CD14-positive monocyte (primary cell): ENCODE measurements at regions not wholly inside any gene's neighbourhood (a gene's known extent, or its start where the extent isn't known, plus 50 kb on each side); places are given as distances from the start of the nearest gene placed in this dataset.

Experiments used
- DNase-seq, 3 donors: peaks; one replicate each; pipeline ENCODE4 v3.0.0-alpha.2; 2011 to 2022
- H2AFZ ChIP-seq: 2 replicates; pipeline ENCODE4 v1.6.0; 2012; ENCODE audit warnings: mild to moderate bottlenecking, low read depth, low read length, inconsistent platforms; ENCODE audit not compliant: insufficient read depth, poor library complexity, severe bottlenecking
- H3K27ac ChIP-seq, 2 donors: 1 replicate in 1 of 2; 2 replicates in 1 of 2; pipeline ENCODE4 v1.5.1; 2012 to 2013; ENCODE audit warnings: low read length in 2 of 2, control low read depth in 1 of 2, inconsistent platforms in 1 of 2, low read depth in 1 of 2, mild to moderate bottlenecking in 1 of 2
- H3K27me3 ChIP-seq, 2 donors: one replicate each; pipeline versions ENCODE4 v1.6.0 to v1.6.1; 2011 to 2013; ENCODE audit warnings: low read length in 2 of 2; ENCODE audit not compliant: control insufficient read depth in 2 of 2, insufficient read depth in 2 of 2
- H3K36me3 ChIP-seq, 2 donors: replicated peaks in 1 of 2; 1 replicate in 1 of 2; 2 replicates in 1 of 2; pipeline versions ENCODE4 v1.5.1 to v1.6.1; 2012 to 2013; ENCODE audit warnings: low read length in 2 of 2, control low read depth in 1 of 2, inconsistent platforms in 1 of 2, mild to moderate bottlenecking in 1 of 2; ENCODE audit not compliant: insufficient read depth in 2 of 2, control insufficient read depth in 1 of 2
- H3K4me1 ChIP-seq, 2 donors: 1 replicate in 1 of 2; 2 replicates in 1 of 2; pipeline versions ENCODE4 v1.5.1 to v1.6.1; 2012 to 2013; ENCODE audit warnings: low read length in 2 of 2, control low read depth in 1 of 2, inconsistent platforms in 1 of 2, mild to moderate bottlenecking in 1 of 2, moderate library complexity in 1 of 2; ENCODE audit not compliant: insufficient read depth in 2 of 2, control insufficient read depth in 1 of 2
- H3K4me2 ChIP-seq: replicated peaks from 2 replicates; pipeline ENCODE3; 2012; ENCODE audit warnings: low read length, moderate library complexity, mild to moderate bottlenecking; ENCODE audit not compliant: poor library complexity, severe bottlenecking; ENCODE audit errors: extremely low read depth
- H3K4me3 ChIP-seq, 3 experiments: fragments of 200-600 bp in 1 of 3; sonication (generic) in 1 of 3; replicated peaks in 1 of 3; 1 replicate in 2 of 3; 2 replicates in 1 of 3; pipeline ENCODE4 v1.5.1; 2011 to 2013; ENCODE audit warnings: low read length in 3 of 3, mild to moderate bottlenecking in 3 of 3, control low read depth in 2 of 3, low read depth in 2 of 3, inconsistent platforms in 1 of 3, moderate library complexity in 1 of 3
- H3K79me2 ChIP-seq: 2 replicates; pipeline ENCODE4 v1.6.0; 2012; ENCODE audit warnings: mild to moderate bottlenecking, control low read depth, inconsistent platforms, low read length, moderate library complexity; ENCODE audit not compliant: insufficient read depth
- H3K9ac ChIP-seq: 2 replicates; pipeline ENCODE4 v1.6.0; 2017; ENCODE audit warnings: low read length, mild to moderate bottlenecking; ENCODE audit not compliant: insufficient read depth, poor library complexity, severe bottlenecking
- H3K9me3 ChIP-seq, 2 donors: replicated peaks in 1 of 2; 1 replicate in 1 of 2; 2 replicates in 1 of 2; pipeline versions ENCODE4 v1.5.1 to v1.6.1; 2012 to 2013; ENCODE audit warnings: low read length in 2 of 2, control low read depth in 1 of 2; ENCODE audit not compliant: control insufficient read depth in 1 of 2, insufficient read depth in 1 of 2
- H4K20me1 ChIP-seq: 2 replicates; pipeline ENCODE4 v1.6.0; 2012; ENCODE audit warnings: mild to moderate bottlenecking, low read length, control low read depth, moderate library complexity; ENCODE audit not compliant: insufficient read depth
- H3K27ac Mint-ChIP-seq, 7 donors: one replicate each; pipeline ENCODE4 v1.8.0; 2020; ENCODE audit warnings: mild to moderate bottlenecking in 7 of 7, mixed read lengths in 7 of 7, moderate library complexity in 6 of 7, inconsistent platforms in 2 of 7
- H3K27me3 Mint-ChIP-seq, 3 donors: one replicate each; pipeline ENCODE4 v1.8.0; 2021 to 2022; ENCODE audit warnings: low read depth in 3 of 3, mild to moderate bottlenecking in 3 of 3, mixed read lengths in 3 of 3, moderate library complexity in 3 of 3, inconsistent platforms in 1 of 3
- H3K36me3 Mint-ChIP-seq, 2 donors: one replicate each; pipeline ENCODE4 v1.8.0; 2020; ENCODE audit warnings: mixed read lengths in 2 of 2, inconsistent platforms in 1 of 2, mild to moderate bottlenecking in 1 of 2
- H3K4me1 Mint-ChIP-seq: one replicate; pipeline ENCODE4 v1.8.0; 2020; ENCODE audit warnings: mild to moderate bottlenecking, mixed read lengths
- H3K4me3 Mint-ChIP-seq, 2 donors: one replicate each; pipeline ENCODE4 v1.8.0; 2020; ENCODE audit warnings: mild to moderate bottlenecking in 2 of 2, mixed read lengths in 2 of 2, moderate library complexity in 1 of 2
- H3K9me3 Mint-ChIP-seq, 7 donors: one replicate each; pipeline ENCODE4 v1.8.0; 2020 to 2022; ENCODE audit warnings: mixed read lengths in 7 of 7, mild to moderate bottlenecking in 6 of 7, moderate library complexity in 6 of 7, inconsistent platforms in 2 of 7
- CTCF ChIP-seq: fragments of 200-600 bp; IDR thresholded peaks from one replicate; pipeline ENCODE4 v1.8.0; 2022; ENCODE audit warnings: antibody characterized with exemption, mild to moderate bottlenecking
- WGBS: methylation state at CpG from one replicate; pipeline ENCODE4 v1.1.5; 2013; ENCODE audit warnings: missing lambda C conversion rate; ENCODE audit not compliant: insufficient coverage; 5-methylcytosine and 5-hydroxymethylcytosine counted together
- intact Hi-C, 2 donors: fragments of 100-400 bp; cut with micrococcal nuclease; formaldehyde crosslinking; loops; one replicate each; pipeline versions ENCODE4 v1.15.0 to v1.15.1; 2023

- H3K9ac ChIP-seq = no peak overlapping the region
- H3K4me1 ChIP-seq = no peaks in the 10 kb centered on the region
- no peak overlapping the region for H3K4me3 ChIP-seq
- 89% methylated on average over 15 of the region's 21 CpGs for WGBS
- no peaks in the 10 kb centered on the region for H3K79me2 ChIP-seq
- H3K27me3 Mint-ChIP-seq = peaks cover 0 to 5% (median 2%) of the 10 kb centered on the region in 3 donors
- H3K9me3 Mint-ChIP-seq = peaks cover 6 to 17% (median 11%) of the 10 kb centered on the region in 7 donors
- no peaks in the 10 kb centered on the region for H3K27me3 ChIP-seq
- H3K4me1 Mint-ChIP-seq = no peaks in the 10 kb centered on the region
- no peak for DNase-seq
- no peak overlapping the region for H3K27ac ChIP-seq
- H3K36me3 ChIP-seq = no peaks in the 10 kb centered on the region
- no peak overlapping the region for H3K27ac Mint-ChIP-seq
- no peak overlapping the region for H2AFZ ChIP-seq
- H3K4me2 ChIP-seq = no peak overlapping the region
- no peaks in the 10 kb centered on the region for H4K20me1 ChIP-seq
- TF ChIP-seq CTCF = no peak
- no peak overlapping the region for H3K4me3 Mint-ChIP-seq
- intact Hi-C loops = no loop called here
- H3K36me3 Mint-ChIP-seq = no peaks in the 10 kb centered on the region
- H3K9me3 ChIP-seq = peaks cover 0 to 22% of the 10 kb centered on the region in 2 donors
Observed at GRCh38 chr22:49330421-49331222, 497.1 kb downstream of the BRD1 start.

DNA sequence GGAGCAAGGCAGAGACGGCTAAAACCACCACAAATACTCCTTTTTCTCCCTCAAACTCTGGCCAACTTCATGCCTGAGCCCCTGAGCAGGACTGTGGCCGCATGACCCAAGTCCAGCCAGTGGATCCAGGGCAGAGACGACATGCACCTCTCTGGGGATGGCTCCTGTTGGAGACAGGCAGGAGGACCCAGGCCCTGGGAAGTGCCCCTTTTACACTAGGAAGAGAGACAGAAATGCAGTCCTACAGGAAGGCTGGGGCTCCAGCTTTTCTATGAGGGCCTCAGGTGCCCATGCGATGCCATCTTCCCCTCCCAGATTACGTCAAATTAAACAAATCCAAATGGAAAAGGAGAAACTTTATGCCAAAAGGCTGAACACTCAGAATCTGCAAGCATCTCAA is 498.0 kb downstream of the BRD1 start:
- H3K79me2 ChIP-seq = no peaks in the 10 kb centered on the region
- H3K36me3 ChIP-seq = no peaks in the 10 kb centered on the region
- no peak overlapping the region for H2AFZ ChIP-seq
- 88% methylated on average over 3 of the region's 5 CpGs for WGBS
- H3K9me3 Mint-ChIP-seq = peaks cover 6 to 17% (median 11%) of the 10 kb centered on the region in 7 donors
- no peaks in the 10 kb centered on the region for H3K36me3 Mint-ChIP-seq
- DNase-seq = no peak
- intact Hi-C loops = no loop called here
- H3K4me3 ChIP-seq = no peak overlapping the region
- H3K4me2 ChIP-seq = no peak overlapping the region
- TF ChIP-seq CTCF = no peak
- H4K20me1 ChIP-seq = no peaks in the 10 kb centered on the region
- H3K9ac ChIP-seq = no peak overlapping the region
- no peak overlapping the region for H3K4me3 Mint-ChIP-seq
- peaks cover 0 to 4% (median under 1%) of the 10 kb centered on the region in 3 donors for H3K27me3 Mint-ChIP-seq
- H3K4me1 Mint-ChIP-seq = no peaks in the 10 kb centered on the region
- H3K27me3 ChIP-seq = no peaks in the 10 kb centered on the region
- no peak overlapping the region for H3K27ac ChIP-seq
- H3K4me1 ChIP-seq = no peaks in the 10 kb centered on the region
- H3K9me3 ChIP-seq = peaks cover 0 to 22% of the 10 kb centered on the region in 2 donors
- H3K27ac Mint-ChIP-seq = no peak overlapping the region
